ENCODE measurements at regions not wholly inside any gene's neighbourhood (a gene's known extent, or its start where the extent isn't known, plus 50 kb on each side); places are given as distances from the start of the nearest gene placed in this dataset.

GRCh38 chr3:137944593-137944992 is 65.4 kb upstream of the CLDN18 start:
- no peak for TF ChIP-seq CREB5 (CRISPR knock-in tag; IDR thresholded peaks at IDR 0.05; ENCODE audit: low read depth)
- TF ChIP-seq ZNF565 (CRISPR knock-in tag; conservative IDR thresholded peaks at IDR 0.05; ENCODE audit: low read depth), result no peak
- TF ChIP-seq TOX (CRISPR knock-in tag; IDR thresholded peaks at IDR 0.05; ENCODE audit: borderline replicate concordance), result no peak
- no peak for TF ChIP-seq POU6F1 (CRISPR knock-in tag; IDR thresholded peaks at IDR 0.05; ENCODE audit: borderline replicate concordance, low read depth)
- TF ChIP-seq TCF4 (CRISPR knock-in tag; IDR thresholded peaks at IDR 0.05; ENCODE audit: borderline replicate concordance), result no peak
- TF ChIP-seq PATZ1 (CRISPR knock-in tag; IDR thresholded peaks at IDR 0.05; ENCODE audit: borderline replicate concordance), result no peak
- no peak for TF ChIP-seq TSHZ2 (CRISPR knock-in tag; IDR thresholded peaks at IDR 0.05)
- no peak for TF ChIP-seq ESRRG (CRISPR knock-in tag; IDR thresholded peaks at IDR 0.05)

All from SK-N-SH treated with all-trans-retinoic acid at 6 μM for 48 hours (cell line).